ENCODE measurements at regions not wholly inside any gene's neighbourhood (a gene's known extent, or its start where the extent isn't known, plus 50 kb on each side); places are given as distances from the start of the nearest gene placed in this dataset.

DNA sequence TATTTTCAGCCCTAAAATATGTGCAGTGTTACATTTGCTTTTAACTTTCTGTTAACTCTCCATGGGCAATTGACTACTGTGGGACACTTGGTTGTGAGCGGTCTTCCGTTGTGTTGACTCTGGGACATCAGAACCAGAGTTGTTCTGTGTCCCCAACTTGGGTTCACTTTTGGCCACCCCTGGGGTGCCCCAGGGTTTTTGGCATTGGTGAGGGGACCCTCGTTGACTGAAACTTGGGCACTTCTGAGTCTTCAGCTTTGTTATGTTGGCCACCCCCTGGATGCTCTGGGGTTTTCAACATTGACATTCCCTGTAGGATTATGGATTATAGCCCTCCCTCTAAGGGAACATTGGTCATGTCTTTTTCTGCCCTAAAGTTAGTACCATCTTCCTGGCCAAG, 57.1 kb downstream of the OR10H4 start:
- TF ChIP-seq, protein P1, sequence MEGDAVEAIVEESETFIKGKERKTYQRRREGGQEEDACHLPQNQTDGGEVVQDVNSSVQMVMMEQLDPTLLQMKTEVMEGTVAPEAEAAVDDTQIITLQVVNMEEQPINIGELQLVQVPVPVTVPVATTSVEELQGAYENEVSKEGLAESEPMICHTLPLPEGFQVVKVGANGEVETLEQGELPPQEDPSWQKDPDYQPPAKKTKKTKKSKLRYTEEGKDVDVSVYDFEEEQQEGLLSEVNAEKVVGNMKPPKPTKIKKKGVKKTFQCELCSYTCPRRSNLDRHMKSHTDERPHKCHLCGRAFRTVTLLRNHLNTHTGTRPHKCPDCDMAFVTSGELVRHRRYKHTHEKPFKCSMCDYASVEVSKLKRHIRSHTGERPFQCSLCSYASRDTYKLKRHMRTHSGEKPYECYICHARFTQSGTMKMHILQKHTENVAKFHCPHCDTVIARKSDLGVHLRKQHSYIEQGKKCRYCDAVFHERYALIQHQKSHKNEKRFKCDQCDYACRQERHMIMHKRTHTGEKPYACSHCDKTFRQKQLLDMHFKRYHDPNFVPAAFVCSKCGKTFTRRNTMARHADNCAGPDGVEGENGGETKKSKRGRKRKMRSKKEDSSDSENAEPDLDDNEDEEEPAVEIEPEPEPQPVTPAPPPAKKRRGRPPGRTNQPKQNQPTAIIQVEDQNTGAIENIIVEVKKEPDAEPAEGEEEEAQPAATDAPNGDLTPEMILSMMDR (conservative IDR thresholded peaks at IDR 0.05 in 1 of 2, IDR thresholded peaks at IDR 0.05 in 1 of 2; ENCODE audit: low read depth in 1 of 2, low read length in 2 of 2): no peak
- no peak for TF ChIP-seq EZH2 (IDR thresholded peaks at IDR 0.05; ENCODE audit: low read length, missing control alignments)
